ENCODE measurements at regions not wholly inside any gene's neighbourhood (a gene's known extent, or its start where the extent isn't known, plus 50 kb on each side); places are given as distances from the start of the nearest gene placed in this dataset.

- Histone ChIP-seq H3K4me2 (ENCODE audit: low read length) (no peak overlapping the region), H3K4ac (ENCODE audit: low read depth, low read length) (no peak overlapping the region), H3K9ac (ENCODE audit: low read length) (no peak overlapping the region), H3K79me2 (ENCODE audit: control insufficient read depth, insufficient read depth, low read length, poor library complexity) (no peaks in the 10 kb centered on the region), H3K27ac (ENCODE audit: low read depth, low read length) (no peak overlapping the region), H3K36me3 (ENCODE audit: control insufficient read depth in 1 of 2, insufficient read depth in 2 of 2, low read length in 2 of 2) (peaks cover 0 to 2% of the 10 kb centered on the region in 2 experiments), H4K8ac (ENCODE audit: low read depth, low read length) (no peak overlapping the region), H2AK5ac (ENCODE audit: low read length) (no peak overlapping the region), H3K79me1 (ENCODE audit: low read length) (no peaks in the 10 kb centered on the region), H3K9me3 (ENCODE audit: insufficient read depth, low read depth, low read length) (no peaks in the 10 kb centered on the region), H2BK12ac (ENCODE audit: low read length) (no peak overlapping the region), H3K4me3 (ENCODE audit: low read depth, low read length) (no peak overlapping the region), H3K27me3 (ENCODE audit: insufficient read depth, low read length) (no peaks in the 10 kb centered on the region), H4K12ac (ENCODE audit: low read depth, low read length) (no peak overlapping the region), H3K23ac (ENCODE audit: low read length) (no peak overlapping the region), H2AFZ (ENCODE audit: insufficient read depth, low read length, poor library complexity) (no peak overlapping the region), H4K91ac (ENCODE audit: low read depth, low read length) (no peak overlapping the region), H3K18ac (ENCODE audit: low read length) (no peak overlapping the region), H2BK120ac (ENCODE audit: insufficient read depth, low read length, poor library complexity) (no peak overlapping the region), H2BK5ac (ENCODE audit: low read depth, low read length, poor library complexity) (no peak overlapping the region), H3K14ac (ENCODE audit: low read length) (no peak overlapping the region), H3K4me1 (ENCODE audit: control insufficient read depth in 1 of 2, insufficient read depth in 2 of 2, low read length in 2 of 2) (no peaks in the 10 kb centered on the region)
- WGBS (ENCODE audit: extremely low coverage, insufficient coverage, insufficient read length): no CpG with 5 or more reads among the region's 7 CpGs
- no peak for DNase-seq
Observed at GRCh38 chr12:41768456-41768855, 376.2 kb downstream of the GXYLT1 start.

- H3K27me3 ChIP-seq (ENCODE audit: insufficient read depth, low read length): no peaks in the 10 kb centered on the region
- H2BK120ac ChIP-seq (ENCODE audit: insufficient read depth, low read length, poor library complexity): no peak overlapping the region
- H3K9ac ChIP-seq (ENCODE audit: low read length): no peak overlapping the region
- no peak overlapping the region for H2BK5ac ChIP-seq (ENCODE audit: low read depth, low read length, poor library complexity)
- H2AK5ac ChIP-seq (ENCODE audit: low read length): no peak overlapping the region
- H3K79me1 ChIP-seq (ENCODE audit: low read length): no peaks in the 10 kb centered on the region
- no peak overlapping the region for H3K4ac ChIP-seq (ENCODE audit: low read depth, low read length)
- no peaks in the 10 kb centered on the region for H3K4me1 ChIP-seq (ENCODE audit: control insufficient read depth in 1 of 2, insufficient read depth in 2 of 2, low read length in 2 of 2)
- no peak overlapping the region for H3K27ac ChIP-seq (ENCODE audit: low read depth, low read length)
- H3K4me3 ChIP-seq (ENCODE audit: low read depth, low read length): no peak overlapping the region
- H3K18ac ChIP-seq (ENCODE audit: low read length): no peak overlapping the region
- WGBS (ENCODE audit: extremely low coverage, insufficient coverage, insufficient read length): no CpG with 5 or more reads among the region's 3 CpGs
- no peaks in the 10 kb centered on the region for H3K79me2 ChIP-seq (ENCODE audit: control insufficient read depth, insufficient read depth, low read length, poor library complexity)
- H2BK12ac ChIP-seq (ENCODE audit: low read length): no peak overlapping the region
- no peak overlapping the region for H4K12ac ChIP-seq (ENCODE audit: low read depth, low read length)
- no peak overlapping the region for H4K8ac ChIP-seq (ENCODE audit: low read depth, low read length)
- no peak overlapping the region for H3K4me2 ChIP-seq (ENCODE audit: low read length)
- peak; percentile 58 to 62 for DNase-seq
- H3K9me3 ChIP-seq (ENCODE audit: insufficient read depth, low read depth, low read length): no peaks in the 10 kb centered on the region
- H3K36me3 ChIP-seq (ENCODE audit: control insufficient read depth in 1 of 2, insufficient read depth in 2 of 2, low read length in 2 of 2): no peaks in the 10 kb centered on the region
- no peak overlapping the region for H4K91ac ChIP-seq (ENCODE audit: low read depth, low read length)
- no peak overlapping the region for H3K14ac ChIP-seq (ENCODE audit: low read length)
- no peak overlapping the region for H3K23ac ChIP-seq (ENCODE audit: low read length)
- H2AFZ ChIP-seq (ENCODE audit: insufficient read depth, low read length, poor library complexity): no peak overlapping the region
Observed at GRCh38 chr12:41762691-41763090, 382.0 kb downstream of the GXYLT1 start.

GRCh38 chr12:41745593-41745992 lies 399.1 kb downstream of the GXYLT1 start:
- Histone ChIP-seq H4K12ac (ENCODE audit: low read depth, low read length) (no peak overlapping the region), H3K79me1 (ENCODE audit: low read length) (peaks cover under 1% of the 10 kb centered on the region), H3K4me1 (ENCODE audit: control insufficient read depth in 1 of 2, insufficient read depth in 2 of 2, low read length in 2 of 2) (no peaks in the 10 kb centered on the region), H3K27me3 (ENCODE audit: insufficient read depth, low read length) (no peaks in the 10 kb centered on the region), H2AFZ (ENCODE audit: insufficient read depth, low read length, poor library complexity) (no peak overlapping the region), H2BK120ac (ENCODE audit: insufficient read depth, low read length, poor library complexity) (no peak overlapping the region), H2AK5ac (ENCODE audit: low read length) (no peak overlapping the region), H3K4ac (ENCODE audit: low read depth, low read length) (no peak overlapping the region), H4K8ac (ENCODE audit: low read depth, low read length) (no peak overlapping the region), H3K23ac (ENCODE audit: low read length) (no peak overlapping the region), H3K14ac (ENCODE audit: low read length) (no peak overlapping the region), H3K27ac (ENCODE audit: low read depth, low read length) (no peak overlapping the region), H3K9ac (ENCODE audit: low read length) (no peak overlapping the region), H4K91ac (ENCODE audit: low read depth, low read length) (no peak overlapping the region), H3K9me3 (ENCODE audit: insufficient read depth, low read depth, low read length) (no peaks in the 10 kb centered on the region), H2BK12ac (ENCODE audit: low read length) (no peak overlapping the region), H3K36me3 (ENCODE audit: control insufficient read depth in 1 of 2, insufficient read depth in 2 of 2, low read length in 2 of 2) (no peaks in the 10 kb centered on the region), H2BK5ac (ENCODE audit: low read depth, low read length, poor library complexity) (no peak overlapping the region), H3K18ac (ENCODE audit: low read length) (no peak overlapping the region), H3K4me3 (ENCODE audit: low read depth, low read length) (no peak overlapping the region), H3K79me2 (ENCODE audit: control insufficient read depth, insufficient read depth, low read length, poor library complexity) (no peaks in the 10 kb centered on the region), H3K4me2 (ENCODE audit: low read length) (no peak overlapping the region)
- no peak for DNase-seq
- WGBS (ENCODE audit: extremely low coverage, insufficient coverage, insufficient read length): no CpG with 5 or more reads among the region's 3 CpGs

- peak; percentile 58 to 84 for DNase-seq
- no CpG with 5 or more reads among the region's 4 CpGs for WGBS (ENCODE audit: extremely low coverage, insufficient coverage, insufficient read length)
Observed at GRCh38 chr12:41743835-41744234, 400.8 kb downstream of the GXYLT1 start.

More at GRCh38 chr12:41743835-41744234, 400.8 kb downstream of the GXYLT1 start:
- H3K27ac ChIP-seq (ENCODE audit: low read depth, low read length): no peak overlapping the region
- H3K4me1 ChIP-seq (ENCODE audit: control insufficient read depth in 1 of 2, insufficient read depth in 2 of 2, low read length in 2 of 2): no peaks in the 10 kb centered on the region
- H3K4me2 ChIP-seq (ENCODE audit: low read length): no peak overlapping the region
- no peak overlapping the region for H2AK5ac ChIP-seq (ENCODE audit: low read length)
- no peak overlapping the region for H2BK12ac ChIP-seq (ENCODE audit: low read length)
- H2BK5ac ChIP-seq (ENCODE audit: low read depth, low read length, poor library complexity): no peak overlapping the region
- no peak overlapping the region for H2AFZ ChIP-seq (ENCODE audit: insufficient read depth, low read length, poor library complexity)
- peaks cover 4% of the 10 kb centered on the region for H3K79me1 ChIP-seq (ENCODE audit: low read length)
- H4K8ac ChIP-seq (ENCODE audit: low read depth, low read length): no peak overlapping the region
- no peaks in the 10 kb centered on the region for H3K27me3 ChIP-seq (ENCODE audit: insufficient read depth, low read length)
- no peaks in the 10 kb centered on the region for H3K36me3 ChIP-seq (ENCODE audit: control insufficient read depth in 1 of 2, insufficient read depth in 2 of 2, low read length in 2 of 2)
- no peak overlapping the region for H3K9ac ChIP-seq (ENCODE audit: low read length)
- H3K9me3 ChIP-seq (ENCODE audit: insufficient read depth, low read depth, low read length): no peaks in the 10 kb centered on the region
- peak overlapping the region; percentile 6 for H4K91ac ChIP-seq (ENCODE audit: low read depth, low read length)
- H3K79me2 ChIP-seq (ENCODE audit: control insufficient read depth, insufficient read depth, low read length, poor library complexity): no peaks in the 10 kb centered on the region
- no peak overlapping the region for H2BK120ac ChIP-seq (ENCODE audit: insufficient read depth, low read length, poor library complexity)
- no peak overlapping the region for H4K12ac ChIP-seq (ENCODE audit: low read depth, low read length)
- H3K23ac ChIP-seq (ENCODE audit: low read length): no peak overlapping the region
- H3K4ac ChIP-seq (ENCODE audit: low read depth, low read length): no peak overlapping the region
- no peak overlapping the region for H3K14ac ChIP-seq (ENCODE audit: low read length)
- H3K18ac ChIP-seq (ENCODE audit: low read length): no peak overlapping the region
- H3K4me3 ChIP-seq (ENCODE audit: low read depth, low read length): no peak overlapping the region

All from trophoblast cell (in vitro differentiated cells and primary cell).